ENCODE measurements at regions not wholly inside any gene's neighbourhood (a gene's known extent, or its start where the extent isn't known, plus 50 kb on each side); places are given as distances from the start of the nearest gene placed in this dataset.
A peak's percentile ranks its signal among the peaks of the same experiment; 100 is the strongest.
"Not testable (repeated sequence)": the region's sequence is repeated elsewhere in the genome, so short reads cannot be mapped to it uniquely, and the experiment has no call there.

DNA sequence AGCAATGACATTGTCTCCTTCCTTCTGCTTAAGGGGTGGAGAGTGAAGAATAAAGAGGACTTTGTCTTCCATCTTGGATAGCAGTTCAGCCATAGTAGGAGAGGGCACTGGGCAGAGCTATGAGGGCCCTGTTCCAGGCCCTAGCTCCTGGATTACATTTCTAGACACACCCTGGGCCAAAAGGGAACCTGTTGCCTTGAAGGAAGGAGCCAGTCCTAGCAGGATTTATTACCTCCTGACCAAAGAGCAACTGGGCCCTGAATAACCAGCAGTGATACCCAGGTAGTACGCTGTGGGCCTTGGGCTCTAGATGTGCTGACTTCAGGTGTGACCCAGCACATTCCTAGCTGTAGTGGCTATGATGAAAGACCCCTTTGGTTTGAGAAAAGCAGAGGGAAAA, 95.8 kb downstream of the RMI1 start:
- no peak overlapping the region for H3K4me3 ChIP-seq (ENCODE audit: low read depth in 1 of 5, low read length in 5 of 5)
- H3K9ac ChIP-seq (ENCODE audit: low read length in 5 of 5), result no peak overlapping the region
- peaks cover 0 to 12% (median 0%) of the 10 kb centered on the region in 5 donors for H3K4me1 ChIP-seq (ENCODE audit: control insufficient read depth in 5 of 5, insufficient read depth in 5 of 5, low read length in 5 of 5)
- H3K27ac ChIP-seq (ENCODE audit: low read depth, low read length), result no peak overlapping the region
- peaks cover 0 to 2% (median 0%) of the 10 kb centered on the region in 5 donors for H3K9me3 ChIP-seq (ENCODE audit: control insufficient read depth in 5 of 5, low read length in 5 of 5)
- H3K27me3 ChIP-seq (ENCODE audit: control insufficient read depth in 5 of 5, insufficient read depth in 4 of 5, low read length in 5 of 5), result no peaks in the 10 kb centered on the region
- no peaks in the 10 kb centered on the region for H3K36me3 ChIP-seq (ENCODE audit: control insufficient read depth in 5 of 5, insufficient read depth in 5 of 5, low read length in 5 of 5)

DNA sequence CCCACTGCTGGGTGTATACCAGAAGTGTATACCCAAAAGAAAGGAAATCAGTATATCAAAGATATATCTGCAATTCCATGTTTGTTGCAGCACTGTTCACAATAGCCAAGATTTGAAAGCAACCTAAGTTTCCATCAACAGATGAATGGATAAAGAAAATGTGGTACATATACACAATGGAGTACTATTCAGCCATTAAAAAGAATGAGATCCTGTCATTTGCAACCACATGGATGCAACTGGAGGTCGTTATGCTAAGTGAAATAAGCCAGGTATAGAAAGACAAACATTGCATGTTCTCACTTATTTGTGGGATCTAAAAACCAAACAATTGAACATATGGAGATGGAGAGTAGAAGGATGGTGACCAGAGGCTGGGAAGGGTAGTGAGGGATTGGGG, 97.2 kb downstream of the RMI1 start:
- H3K4me3 ChIP-seq (ENCODE audit: low read depth in 1 of 5, low read length in 5 of 5); H3K9ac ChIP-seq (ENCODE audit: low read length in 5 of 5); H3K9me3 ChIP-seq (ENCODE audit: control insufficient read depth in 5 of 5, low read length in 5 of 5); H3K27ac ChIP-seq (ENCODE audit: low read depth, low read length); H3K36me3 ChIP-seq (ENCODE audit: control insufficient read depth in 5 of 5, insufficient read depth in 5 of 5, low read length in 5 of 5); H3K27me3 ChIP-seq (ENCODE audit: control insufficient read depth in 5 of 5, insufficient read depth in 4 of 5, low read length in 5 of 5): not testable (repeated sequence)
- H3K4me1 ChIP-seq (ENCODE audit: control insufficient read depth in 5 of 5, insufficient read depth in 5 of 5, low read length in 5 of 5), result peaks cover 0 to 12% (median 0%) of the 10 kb centered on the region in 5 donors

DNA sequence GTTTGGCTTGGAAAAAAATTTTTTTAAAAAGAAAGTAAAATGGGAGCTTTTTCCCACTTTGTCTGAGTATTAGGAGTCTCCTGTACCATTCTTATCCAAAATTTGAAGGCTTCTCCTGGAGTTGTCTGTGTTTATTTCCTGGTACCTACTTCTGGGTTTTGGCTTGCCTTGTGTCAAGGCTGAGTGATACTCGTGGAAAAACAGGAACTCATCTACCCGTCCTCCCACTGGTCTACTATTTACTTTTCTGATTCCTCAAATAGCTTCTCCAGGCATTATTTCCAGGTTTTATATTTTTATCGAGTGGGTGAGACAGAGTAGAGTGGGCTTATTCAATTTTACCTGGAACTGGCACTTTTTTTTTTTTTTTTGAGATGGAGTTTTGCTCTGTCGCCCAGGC, 99.4 kb downstream of the RMI1 start:
- H3K9ac ChIP-seq (ENCODE audit: low read length in 5 of 5), result no peak overlapping the region
- H3K9me3 ChIP-seq (ENCODE audit: control insufficient read depth in 5 of 5, low read length in 5 of 5), result peaks cover 0 to 2% (median 0%) of the 10 kb centered on the region in 5 donors
- no peaks in the 10 kb centered on the region for H3K27me3 ChIP-seq (ENCODE audit: control insufficient read depth in 5 of 5, insufficient read depth in 4 of 5, low read length in 5 of 5)
- H3K4me1 ChIP-seq (ENCODE audit: control insufficient read depth in 5 of 5, insufficient read depth in 5 of 5, low read length in 5 of 5), result peaks cover 0 to 12% (median 0%) of the 10 kb centered on the region in 5 donors
- H3K27ac ChIP-seq (ENCODE audit: low read depth, low read length), result no peak overlapping the region
- no peaks in the 10 kb centered on the region for H3K36me3 ChIP-seq (ENCODE audit: control insufficient read depth in 5 of 5, insufficient read depth in 5 of 5, low read length in 5 of 5)
- no peak overlapping the region for H3K4me3 ChIP-seq (ENCODE audit: low read depth in 1 of 5, low read length in 5 of 5)

DNA sequence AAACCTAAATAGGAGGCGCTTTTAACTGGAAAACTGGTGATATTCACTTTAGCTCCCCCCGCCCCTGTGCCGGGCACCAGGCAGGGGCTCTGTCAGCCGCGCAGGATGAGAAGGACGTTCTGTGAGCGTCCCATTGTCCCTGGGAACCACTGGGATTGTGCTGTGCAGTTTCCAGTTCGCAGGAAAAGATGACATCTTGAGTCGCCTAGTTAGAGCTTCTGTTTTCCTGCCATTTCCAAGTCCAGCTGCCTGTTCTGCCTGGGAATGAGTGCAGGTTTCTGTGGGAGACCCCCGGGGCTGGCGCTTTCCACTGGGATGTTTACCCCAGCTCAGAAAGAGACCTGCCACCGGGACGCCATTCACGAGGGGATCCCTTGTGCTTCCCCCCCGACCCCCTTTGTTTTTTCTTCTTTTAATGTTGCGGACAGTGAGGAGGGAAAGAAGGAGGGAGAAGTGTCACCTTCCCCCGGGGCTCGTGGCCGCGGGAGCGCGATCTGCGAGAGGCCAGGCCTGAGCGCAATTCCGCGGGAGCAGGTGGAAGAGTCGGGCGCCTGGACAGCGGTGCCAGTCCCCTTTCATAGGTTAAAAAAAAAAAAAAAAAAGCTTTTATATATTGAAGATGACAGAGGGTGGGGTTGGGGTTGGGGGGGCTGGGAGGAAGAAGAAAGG, 121.5 kb downstream of the RMI1 start:
- Histone ChIP-seq H3K4me3 (ENCODE audit: low read depth in 1 of 5, low read length in 5 of 5) (peak overlapping the region in 3 of 5 donors; percentile 20 to 42 (median 22)), H3K4me1 (ENCODE audit: control insufficient read depth in 5 of 5, insufficient read depth in 5 of 5, low read length in 5 of 5) (peaks cover 0 to 6% (median 3%) of the 10 kb centered on the region in 5 donors), H3K36me3 (ENCODE audit: control insufficient read depth in 5 of 5, insufficient read depth in 5 of 5, low read length in 5 of 5) (no peaks in the 10 kb centered on the region), H3K9ac (ENCODE audit: low read length in 5 of 5) (no peak overlapping the region), H3K27me3 (ENCODE audit: control insufficient read depth in 5 of 5, insufficient read depth in 4 of 5, low read length in 5 of 5) (peaks cover 4 to 9% (median 6%) of the 10 kb centered on the region in 5 donors), H3K27ac (ENCODE audit: low read depth, low read length) (no peak overlapping the region), H3K9me3 (ENCODE audit: control insufficient read depth in 5 of 5, low read length in 5 of 5) (no peaks in the 10 kb centered on the region)

DNA sequence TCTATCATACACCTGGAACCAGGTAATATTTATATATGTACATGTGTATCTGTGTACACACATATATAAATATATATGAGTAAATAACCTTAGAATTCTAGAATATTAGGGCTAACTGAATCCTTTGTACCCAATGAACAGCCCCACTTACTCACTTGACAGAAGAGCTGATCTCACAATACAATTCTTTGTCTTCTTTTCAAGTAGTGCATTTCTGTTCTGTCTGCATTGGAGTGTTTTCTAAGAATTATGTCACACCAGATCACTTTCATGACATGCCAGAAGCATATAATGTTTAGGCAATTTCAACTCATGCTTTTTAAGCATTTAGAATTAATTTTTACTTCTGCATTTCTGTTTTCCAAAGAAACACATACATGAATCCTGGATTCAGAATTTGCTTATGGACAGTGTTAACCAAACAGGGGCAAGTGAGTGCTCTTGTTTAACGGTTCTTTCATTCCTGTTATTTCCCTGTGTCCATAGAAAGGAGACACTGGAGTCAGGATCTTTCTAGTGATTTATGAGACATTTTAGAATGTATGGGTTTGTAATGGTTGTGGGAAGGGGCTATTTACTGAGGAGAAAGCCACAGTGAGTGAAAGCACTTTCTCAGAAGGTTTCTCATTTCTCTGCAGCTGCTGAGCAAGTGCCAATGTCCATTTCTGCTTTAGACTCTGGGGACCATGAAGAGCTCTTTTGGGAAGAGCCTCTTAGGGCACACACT, 123.2 kb downstream of the RMI1 start:
- H3K9ac ChIP-seq (ENCODE audit: low read length in 5 of 5), result no peak overlapping the region
- H3K27ac ChIP-seq (ENCODE audit: low read depth, low read length), result no peak overlapping the region
- H3K9me3 ChIP-seq (ENCODE audit: control insufficient read depth in 5 of 5, low read length in 5 of 5), result no peaks in the 10 kb centered on the region
- H3K27me3 ChIP-seq (ENCODE audit: control insufficient read depth in 5 of 5, insufficient read depth in 4 of 5, low read length in 5 of 5), result peaks cover 4 to 9% (median 6%) of the 10 kb centered on the region in 5 donors
- no peak overlapping the region for H3K4me3 ChIP-seq (ENCODE audit: low read depth in 1 of 5, low read length in 5 of 5)
- H3K4me1 ChIP-seq (ENCODE audit: control insufficient read depth in 5 of 5, insufficient read depth in 5 of 5, low read length in 5 of 5), result peaks cover 0 to 6% (median 3%) of the 10 kb centered on the region in 5 donors
- no peaks in the 10 kb centered on the region for H3K36me3 ChIP-seq (ENCODE audit: control insufficient read depth in 5 of 5, insufficient read depth in 5 of 5, low read length in 5 of 5)

DNA sequence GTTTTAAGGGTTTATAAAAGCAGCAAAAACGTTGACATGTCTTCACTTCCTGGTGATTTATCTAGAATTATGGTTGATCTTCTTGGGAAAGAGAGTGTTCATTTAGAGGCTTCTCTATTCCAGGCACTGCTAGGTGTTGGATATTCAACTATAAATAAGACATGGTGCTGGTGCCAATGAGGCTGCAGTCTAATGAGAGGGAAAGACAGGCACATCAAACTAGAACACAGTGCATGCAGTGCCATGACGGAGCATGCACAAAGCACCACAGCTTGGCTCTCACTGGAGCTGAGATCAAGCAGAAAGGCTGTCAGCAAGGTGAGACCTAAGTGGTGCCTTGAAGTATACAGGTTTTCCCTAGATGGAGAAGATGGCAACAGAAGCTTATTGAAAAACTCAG, 126.5 kb downstream of the RMI1 start:
- H3K4me3 ChIP-seq (ENCODE audit: low read depth in 1 of 5, low read length in 5 of 5), result no peak overlapping the region
- H3K27ac ChIP-seq (ENCODE audit: low read depth, low read length), result no peak overlapping the region
- no peaks in the 10 kb centered on the region for H3K9me3 ChIP-seq (ENCODE audit: control insufficient read depth in 5 of 5, low read length in 5 of 5)
- H3K27me3 ChIP-seq (ENCODE audit: control insufficient read depth in 5 of 5, insufficient read depth in 4 of 5, low read length in 5 of 5), result peaks cover 2 to 4% (median 2%) of the 10 kb centered on the region in 5 donors
- peaks cover 0 to 3% (median 2%) of the 10 kb centered on the region in 5 donors for H3K4me1 ChIP-seq (ENCODE audit: control insufficient read depth in 5 of 5, insufficient read depth in 5 of 5, low read length in 5 of 5)
- H3K9ac ChIP-seq (ENCODE audit: low read length in 5 of 5), result no peak overlapping the region
- no peaks in the 10 kb centered on the region for H3K36me3 ChIP-seq (ENCODE audit: control insufficient read depth in 5 of 5, insufficient read depth in 5 of 5, low read length in 5 of 5)

DNA sequence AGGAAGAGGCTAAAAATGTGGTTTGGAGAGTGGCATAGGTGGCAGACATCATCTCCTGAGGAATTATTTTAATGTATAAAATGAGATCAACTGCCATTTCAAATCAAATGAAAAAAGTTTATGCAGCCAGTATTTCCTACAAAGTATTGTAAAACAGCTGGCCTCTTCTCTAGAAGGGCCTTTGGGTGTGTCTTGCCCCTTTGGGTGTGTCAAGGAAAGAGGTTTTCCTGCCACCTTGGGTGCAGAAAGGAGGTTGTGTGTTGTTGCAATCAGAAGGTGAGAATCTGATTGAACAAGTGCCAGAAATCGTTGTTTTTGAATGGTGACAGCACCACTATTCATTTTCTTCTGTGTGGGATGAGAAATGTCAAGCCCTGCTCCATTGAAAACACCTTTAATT, 127.4 kb downstream of the RMI1 start:
- H3K36me3 ChIP-seq (ENCODE audit: control insufficient read depth in 5 of 5, insufficient read depth in 5 of 5, low read length in 5 of 5), result no peaks in the 10 kb centered on the region
- peaks cover 0 to 2% (median 0%) of the 10 kb centered on the region in 5 donors for H3K27me3 ChIP-seq (ENCODE audit: control insufficient read depth in 5 of 5, insufficient read depth in 4 of 5, low read length in 5 of 5)

DNA sequence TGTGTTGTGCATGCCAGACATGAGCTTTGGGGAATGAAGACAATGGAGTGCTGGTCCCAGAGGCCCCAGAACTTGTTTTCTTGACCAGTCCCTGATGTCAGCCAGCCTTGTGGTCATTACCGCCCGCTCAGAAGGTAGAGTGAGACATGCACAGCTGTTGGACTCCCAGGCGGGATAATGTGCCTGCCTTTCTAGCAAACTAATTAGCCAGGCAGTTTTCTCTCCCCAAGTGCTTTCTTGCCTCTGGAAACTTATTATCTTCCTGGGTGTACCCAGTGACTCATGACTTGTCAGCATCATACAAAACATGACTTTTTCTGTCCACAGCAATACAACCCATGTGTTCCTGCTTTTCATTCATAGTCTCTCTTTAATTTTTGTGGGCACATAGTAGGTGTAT, 131.1 kb downstream of the RMI1 start:
- Histone ChIP-seq H3K27ac (ENCODE audit: low read depth, low read length) (no peak overlapping the region), H3K36me3 (ENCODE audit: control insufficient read depth in 5 of 5, insufficient read depth in 5 of 5, low read length in 5 of 5) (no peaks in the 10 kb centered on the region), H3K4me1 (ENCODE audit: control insufficient read depth in 5 of 5, insufficient read depth in 5 of 5, low read length in 5 of 5) (no peaks in the 10 kb centered on the region), H3K9ac (ENCODE audit: low read length in 5 of 5) (no peak overlapping the region), H3K9me3 (ENCODE audit: control insufficient read depth in 5 of 5, low read length in 5 of 5) (peaks cover 0 to 7% (median 0%) of the 10 kb centered on the region in 5 donors), H3K27me3 (ENCODE audit: control insufficient read depth in 5 of 5, insufficient read depth in 4 of 5, low read length in 5 of 5) (peaks cover 0 to 2% (median 0%) of the 10 kb centered on the region in 5 donors), H3K4me3 (ENCODE audit: low read depth in 1 of 5, low read length in 5 of 5) (no peak overlapping the region)

More for the DNA sequence above, 127.4 kb downstream of the RMI1 start:
- no peaks in the 10 kb centered on the region for H3K4me1 ChIP-seq (ENCODE audit: control insufficient read depth in 5 of 5, insufficient read depth in 5 of 5, low read length in 5 of 5)
- H3K27ac ChIP-seq (ENCODE audit: low read depth, low read length), result no peak overlapping the region
- no peak overlapping the region for H3K4me3 ChIP-seq (ENCODE audit: low read depth in 1 of 5, low read length in 5 of 5)
- H3K9me3 ChIP-seq (ENCODE audit: control insufficient read depth in 5 of 5, low read length in 5 of 5), result peaks cover 0 to 5% (median 0%) of the 10 kb centered on the region in 5 donors
- H3K9ac ChIP-seq (ENCODE audit: low read length in 5 of 5), result no peak overlapping the region

DNA sequence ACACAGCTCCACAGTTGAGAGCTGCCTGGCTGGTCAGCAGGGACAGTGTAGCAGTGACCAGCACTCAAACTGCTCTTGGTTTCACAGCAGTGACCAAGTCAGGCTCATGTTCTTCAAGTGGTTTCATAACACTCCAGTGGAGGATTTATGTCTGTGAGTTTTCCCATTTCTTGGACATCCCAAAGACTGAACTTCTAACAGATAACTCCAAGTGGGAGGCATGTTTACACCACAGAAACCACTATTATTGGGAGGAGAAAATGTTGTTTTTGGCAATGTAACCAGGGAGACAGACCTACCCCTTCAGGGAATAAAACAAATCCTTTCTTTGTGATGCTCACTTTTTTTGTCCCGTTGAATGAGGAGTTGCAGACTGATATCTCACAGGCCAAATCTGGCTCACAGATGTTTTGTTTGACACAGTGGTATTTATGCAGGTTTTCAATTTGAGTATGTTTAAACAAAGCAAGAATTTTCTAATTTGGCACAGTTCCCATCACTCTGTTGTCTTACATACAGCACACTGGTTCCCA, 141.5 kb downstream of the RMI1 start:
- peaks cover 0 to 3% (median 0%) of the 10 kb centered on the region in 5 donors for H3K9me3 ChIP-seq (ENCODE audit: control insufficient read depth in 5 of 5, low read length in 5 of 5)
- no peaks in the 10 kb centered on the region for H3K27me3 ChIP-seq (ENCODE audit: control insufficient read depth in 5 of 5, insufficient read depth in 4 of 5, low read length in 5 of 5)
- H3K27ac ChIP-seq (ENCODE audit: low read depth, low read length), result no peak overlapping the region
- H3K4me3 ChIP-seq (ENCODE audit: low read depth in 1 of 5, low read length in 5 of 5), result no peak overlapping the region
- H3K9ac ChIP-seq (ENCODE audit: low read length in 5 of 5), result no peak overlapping the region
- no peaks in the 10 kb centered on the region for H3K36me3 ChIP-seq (ENCODE audit: control insufficient read depth in 5 of 5, insufficient read depth in 5 of 5, low read length in 5 of 5)
- H3K4me1 ChIP-seq (ENCODE audit: control insufficient read depth in 5 of 5, insufficient read depth in 5 of 5, low read length in 5 of 5), result no peaks in the 10 kb centered on the region

DNA sequence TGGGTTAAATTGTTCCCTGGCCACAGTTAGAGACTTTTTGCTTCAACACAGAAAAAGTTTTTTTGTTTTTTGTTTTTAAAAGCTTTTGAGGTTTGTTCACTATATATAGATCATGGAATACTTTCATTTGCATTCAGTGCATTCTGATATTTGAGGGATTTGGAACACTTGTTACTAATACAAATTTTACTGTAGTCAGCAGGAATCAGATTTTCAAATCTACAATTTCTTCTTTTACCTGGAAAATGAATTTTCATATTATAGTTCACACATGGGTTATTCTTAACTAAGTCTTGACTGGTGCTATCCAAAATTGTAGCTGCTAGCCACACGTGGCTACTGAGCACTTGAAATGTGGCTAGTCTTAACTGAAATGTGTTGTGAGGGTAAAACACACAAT, 142.0 kb downstream of the RMI1 start:
- no peaks in the 10 kb centered on the region for H3K27me3 ChIP-seq (ENCODE audit: control insufficient read depth in 5 of 5, insufficient read depth in 4 of 5, low read length in 5 of 5)
- H3K9ac ChIP-seq (ENCODE audit: low read length in 5 of 5), result no peak overlapping the region
- no peaks in the 10 kb centered on the region for H3K36me3 ChIP-seq (ENCODE audit: control insufficient read depth in 5 of 5, insufficient read depth in 5 of 5, low read length in 5 of 5)
- H3K9me3 ChIP-seq (ENCODE audit: control insufficient read depth in 5 of 5, low read length in 5 of 5), result peaks cover 0 to under 1% (median 0%) of the 10 kb centered on the region in 5 donors
- no peaks in the 10 kb centered on the region for H3K4me1 ChIP-seq (ENCODE audit: control insufficient read depth in 5 of 5, insufficient read depth in 5 of 5, low read length in 5 of 5)
- no peak overlapping the region for H3K27ac ChIP-seq (ENCODE audit: low read depth, low read length)
- no peak overlapping the region for H3K4me3 ChIP-seq (ENCODE audit: low read depth in 1 of 5, low read length in 5 of 5)

All from subcutaneous abdominal adipose tissue (tissue), 5 donors.